RWPE2 (cell line): ENCODE measurements at regions not wholly inside any gene's neighbourhood (a gene's known extent, or its start where the extent isn't known, plus 50 kb on each side); places are given as distances from the start of the nearest gene placed in this dataset.

ENCODE experiments used
- ATAC-seq: fragments of 200-7000 bp; cut with Tn5 transposase; 3 replicates; pipeline ENCODE4 v1.9.1; 2021; ENCODE audit warnings: low read depth
- DNase-seq: peaks from one replicate; pipeline ENCODE4 v3.0.0-alpha.2; 2020; ENCODE audit warnings: low spot score
- H3K27ac ChIP-seq: fragments of 450-650 bp; 2 replicates; pipeline ENCODE4 v1.5.1; 2017; ENCODE audit warnings: mild to moderate bottlenecking; ENCODE audit not compliant: poor library complexity, severe bottlenecking
- H3K27me3 ChIP-seq: fragments of 250-450 bp; sonication (Bioruptor Pico); 2 replicates; pipeline ENCODE4 v1.5.1; 2021; ENCODE audit warnings: mild to moderate bottlenecking, moderate library complexity; ENCODE audit not compliant: insufficient read depth, poor library complexity, severe bottlenecking
- H3K36me3 ChIP-seq: fragments of 250-450 bp; sonication (Bioruptor Pico); 2 replicates; pipeline ENCODE4 v1.5.1; 2020; ENCODE audit warnings: low read depth, mild to moderate bottlenecking, moderate library complexity
- H3K4me1 ChIP-seq: fragments of 250-450 bp; sonication (Bioruptor Pico); 2 replicates; pipeline ENCODE4 v1.5.1; 2021; ENCODE audit warnings: mild to moderate bottlenecking, moderate library complexity; ENCODE audit not compliant: insufficient read depth, poor library complexity, severe bottlenecking
- H3K4me3 ChIP-seq: fragments of 250-450 bp; sonication (Bioruptor Pico); 2 replicates; pipeline ENCODE4 v1.5.1; 2021; ENCODE audit warnings: mild to moderate bottlenecking, moderate library complexity; ENCODE audit not compliant: severe bottlenecking
- H3K9me3 ChIP-seq: fragments of 250-450 bp; sonication (Bioruptor Pico); 2 replicates; pipeline ENCODE4 v1.5.1; 2021; ENCODE audit warnings: mild to moderate bottlenecking, moderate library complexity; ENCODE audit not compliant: severe bottlenecking
- TF ChIP-seq, protein P1 (sequence below): fragments of 450-650 bp; IDR thresholded peaks from one replicate; pipeline ENCODE4 v1.5.1; 2017; ENCODE audit warnings: mild to moderate bottlenecking, moderate library complexity; ENCODE audit not compliant: poor library complexity, severe bottlenecking

DNA sequence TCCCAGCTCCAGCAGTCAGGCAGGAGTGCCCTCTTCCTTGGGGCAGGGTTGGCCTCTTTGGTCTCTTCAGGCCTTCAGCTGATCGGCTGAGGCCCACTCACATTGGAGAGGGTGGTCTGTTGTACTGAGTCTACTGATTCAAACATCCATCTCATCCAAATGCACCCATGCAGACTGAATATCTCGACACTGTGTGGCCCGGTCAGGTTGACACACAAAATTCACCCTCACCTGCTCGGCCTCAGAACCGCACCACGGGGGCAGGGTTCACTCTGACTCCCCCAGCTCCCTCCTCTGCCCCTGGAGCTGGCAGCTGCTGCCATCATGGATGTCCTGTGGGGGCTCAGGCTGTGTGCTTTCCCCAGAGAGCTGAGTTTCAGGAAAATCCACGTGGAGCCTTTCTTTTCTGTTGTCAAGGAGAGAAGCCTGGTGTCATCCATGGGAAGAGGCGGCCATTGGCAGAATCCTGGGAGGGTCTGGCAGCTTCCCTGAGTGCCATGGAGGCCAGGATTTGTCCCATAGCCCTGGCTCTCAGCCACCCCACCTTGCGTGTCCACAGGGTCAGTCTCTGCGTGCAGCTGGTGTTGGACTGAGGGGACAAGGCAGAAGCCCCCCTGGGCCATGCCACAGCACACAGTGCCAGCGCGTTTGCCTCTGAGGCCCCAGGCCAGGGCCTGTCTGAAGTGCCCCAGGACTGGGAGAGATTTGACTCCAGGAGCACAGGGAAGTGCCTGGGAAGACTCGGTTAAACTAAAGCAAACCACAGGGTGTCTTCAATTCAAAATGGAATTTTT lies 114.1 kb downstream of the ERMARD start:
- Histone ChIP-seq H3K27me3 (no peaks in the 10 kb centered on the region), H3K9me3 (no peaks in the 10 kb centered on the region), H3K36me3 (no peaks in the 10 kb centered on the region), H3K4me1 (peaks cover 4% of the 10 kb centered on the region), H3K27ac (no peak overlapping the region), H3K4me3 (no peak overlapping the region)
- DNase-seq (no peak), ATAC-seq (no peak)
- TF ChIP-seq, protein P1, sequence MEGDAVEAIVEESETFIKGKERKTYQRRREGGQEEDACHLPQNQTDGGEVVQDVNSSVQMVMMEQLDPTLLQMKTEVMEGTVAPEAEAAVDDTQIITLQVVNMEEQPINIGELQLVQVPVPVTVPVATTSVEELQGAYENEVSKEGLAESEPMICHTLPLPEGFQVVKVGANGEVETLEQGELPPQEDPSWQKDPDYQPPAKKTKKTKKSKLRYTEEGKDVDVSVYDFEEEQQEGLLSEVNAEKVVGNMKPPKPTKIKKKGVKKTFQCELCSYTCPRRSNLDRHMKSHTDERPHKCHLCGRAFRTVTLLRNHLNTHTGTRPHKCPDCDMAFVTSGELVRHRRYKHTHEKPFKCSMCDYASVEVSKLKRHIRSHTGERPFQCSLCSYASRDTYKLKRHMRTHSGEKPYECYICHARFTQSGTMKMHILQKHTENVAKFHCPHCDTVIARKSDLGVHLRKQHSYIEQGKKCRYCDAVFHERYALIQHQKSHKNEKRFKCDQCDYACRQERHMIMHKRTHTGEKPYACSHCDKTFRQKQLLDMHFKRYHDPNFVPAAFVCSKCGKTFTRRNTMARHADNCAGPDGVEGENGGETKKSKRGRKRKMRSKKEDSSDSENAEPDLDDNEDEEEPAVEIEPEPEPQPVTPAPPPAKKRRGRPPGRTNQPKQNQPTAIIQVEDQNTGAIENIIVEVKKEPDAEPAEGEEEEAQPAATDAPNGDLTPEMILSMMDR: no peak

DNA sequence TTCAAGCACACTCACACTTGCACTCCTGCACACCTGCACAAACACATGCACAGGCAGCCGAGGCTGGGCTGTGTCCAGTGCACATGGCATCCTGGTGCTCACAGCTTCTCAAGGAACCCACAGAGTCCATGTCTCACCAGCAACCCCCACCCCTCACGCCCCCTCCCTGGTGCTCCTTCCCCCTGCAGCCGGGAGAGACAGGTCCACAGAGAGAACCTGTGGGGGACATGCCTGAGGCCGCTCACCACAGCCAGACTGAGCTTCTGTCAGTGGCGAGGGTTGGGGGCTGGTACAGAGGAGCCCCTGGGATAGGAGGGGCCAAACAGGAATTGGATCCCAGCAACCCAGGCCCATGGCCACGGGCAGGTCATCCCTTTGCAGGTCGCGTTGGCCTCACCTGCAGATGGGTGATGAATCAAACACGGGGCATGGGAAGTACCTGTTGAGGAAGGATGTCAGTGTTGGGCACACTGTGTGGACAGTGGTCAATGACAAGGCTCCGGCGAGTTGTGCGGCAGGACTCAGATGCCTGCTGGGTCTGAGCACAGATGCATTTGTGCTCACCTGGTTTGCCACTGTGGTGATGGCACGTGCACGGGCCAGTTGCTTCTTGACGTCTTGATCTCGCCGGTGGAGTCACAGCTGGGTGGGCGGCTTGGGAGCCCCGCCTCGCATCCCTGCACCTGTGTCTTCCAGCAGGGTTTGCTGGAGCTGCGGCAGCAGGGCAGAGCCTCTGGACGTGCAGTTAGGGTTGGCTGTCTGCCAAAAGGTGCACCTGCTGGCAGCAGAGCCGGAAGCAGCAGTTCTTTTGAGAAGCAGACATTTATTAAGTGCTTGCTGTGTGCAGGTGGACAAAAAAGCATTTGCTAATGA lies 113.0 kb downstream of the ERMARD start:
- no peaks in the 10 kb centered on the region for H3K27me3 ChIP-seq
- no peak for DNase-seq
- H3K4me3 ChIP-seq: no peak overlapping the region
- H3K36me3 ChIP-seq: no peaks in the 10 kb centered on the region
- TF ChIP-seq, protein P1: no peak
- no peak for ATAC-seq
- no peaks in the 10 kb centered on the region for H3K9me3 ChIP-seq
- H3K27ac ChIP-seq: no peak overlapping the region
- H3K4me1 ChIP-seq: peaks cover 4% of the 10 kb centered on the region

DNA sequence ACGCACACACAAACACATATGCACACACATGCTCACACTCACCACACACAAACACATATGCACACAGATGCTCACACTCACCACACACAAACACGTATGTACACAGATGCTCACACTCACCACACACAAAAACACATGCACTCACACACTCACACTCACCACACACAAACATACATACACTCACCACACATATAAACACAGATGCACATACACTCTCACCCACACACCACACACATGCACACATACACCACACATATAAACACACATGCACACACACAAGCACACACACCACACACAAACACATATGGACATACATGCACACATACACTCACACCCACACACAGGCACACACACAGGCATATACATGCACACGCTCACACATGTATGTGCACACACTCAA lies 112.3 kb downstream of the ERMARD start:
- H3K27ac ChIP-seq: no peak overlapping the region
- H3K4me3 ChIP-seq: no peak overlapping the region
- no peaks in the 10 kb centered on the region for H3K27me3 ChIP-seq
- no peak for DNase-seq
- no peaks in the 10 kb centered on the region for H3K36me3 ChIP-seq
- TF ChIP-seq, protein P1: no peak
- peaks cover 4% of the 10 kb centered on the region for H3K4me1 ChIP-seq
- no peaks in the 10 kb centered on the region for H3K9me3 ChIP-seq
- no peak for ATAC-seq

DNA sequence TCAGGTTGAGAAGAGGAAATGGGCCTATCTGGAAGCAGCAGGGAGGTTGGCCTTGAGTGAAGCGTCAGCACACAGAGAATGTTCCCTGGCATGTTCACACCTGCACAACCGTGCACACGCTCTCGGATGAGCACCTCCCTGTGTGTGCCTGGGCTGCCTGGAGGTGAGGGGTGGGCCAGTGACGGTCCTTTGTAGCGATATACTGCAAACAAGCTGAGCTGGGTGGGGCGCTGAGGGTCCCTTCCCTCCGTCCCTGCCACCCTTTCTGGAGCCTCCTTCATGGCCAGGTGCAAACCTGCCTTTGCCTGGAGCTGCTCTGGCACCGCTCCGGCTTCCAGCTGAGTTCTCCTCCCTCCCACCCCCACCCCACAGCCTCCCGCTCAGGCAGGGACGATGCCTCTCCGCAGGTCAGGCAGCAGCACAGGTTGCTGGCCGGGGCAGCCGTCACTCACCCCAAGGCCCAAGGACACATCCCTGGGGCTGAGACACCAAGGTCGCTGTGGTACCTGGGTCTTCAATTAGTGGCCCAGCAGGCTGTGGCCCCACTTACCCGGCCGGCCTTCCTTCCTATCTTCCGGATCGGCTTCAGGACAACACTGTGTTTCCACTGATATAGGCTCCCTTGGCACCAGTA lies 111.6 kb downstream of the ERMARD start:
- Histone ChIP-seq H3K36me3 (no peaks in the 10 kb centered on the region), H3K27me3 (no peaks in the 10 kb centered on the region), H3K4me1 (peaks cover 4% of the 10 kb centered on the region), H3K9me3 (no peaks in the 10 kb centered on the region), H3K4me3 (no peak overlapping the region), H3K27ac (no peak overlapping the region)
- ATAC-seq (peak; percentile 64), DNase-seq (no peak)
- TF ChIP-seq, protein P1: no peak
